Calu3 (cell line): ENCODE measurements at regions not wholly inside any gene's neighbourhood (a gene's known extent, or its start where the extent isn't known, plus 50 kb on each side); places are given as distances from the start of the nearest gene placed in this dataset.

Source experiments
- BruUV-seq: library from RNA; stranded (reverse); fragments of 400-500 nt; replicated peaks from 2 replicates; lab custom pipeline; 2021; lab: Mats Ljungman, UMichigan
- CTCF ChIA-PET: fragments of 300-600 bp; sonication (Branson Sonifier 250); formaldehyde crosslinking; loops from one replicate; lab custom pipeline; 2022; ENCODE audit warnings: antibody characterized with exemption; lab: Charles Lee
- DNase-seq: peaks from one replicate; pipeline ENCODE4 v3.0.0; 2022
- H3K27ac Mint-ChIP-seq: one replicate; pipeline ENCODE4 v1.8.0; 2022; ENCODE audit warnings: mixed read lengths; ENCODE audit not compliant: unreplicated experiment
- H3K27me3 Mint-ChIP-seq: one replicate; pipeline ENCODE4 v1.8.0; 2022; ENCODE audit warnings: mixed read lengths; ENCODE audit not compliant: unreplicated experiment
- H3K36me3 Mint-ChIP-seq: one replicate; pipeline ENCODE4 v1.8.0; 2022; ENCODE audit warnings: mild to moderate bottlenecking, moderate library complexity, mixed read lengths; ENCODE audit not compliant: insufficient read depth, unreplicated experiment
- H3K4me1 Mint-ChIP-seq: one replicate; pipeline ENCODE4 v1.8.0; 2022; ENCODE audit warnings: mild to moderate bottlenecking, low read depth, mixed read lengths; ENCODE audit not compliant: unreplicated experiment
- H3K4me3 Mint-ChIP-seq: one replicate; pipeline ENCODE4 v1.8.0; 2022; ENCODE audit warnings: mild to moderate bottlenecking, low read depth, moderate library complexity, mixed read lengths; ENCODE audit not compliant: unreplicated experiment
- H3K9me3 Mint-ChIP-seq: one replicate; pipeline ENCODE4 v1.8.0; 2022; ENCODE audit warnings: low read depth, mixed read lengths; ENCODE audit not compliant: unreplicated experiment
- CTCF ChIP-seq: fragments of 200-600 bp; IDR thresholded peaks from one replicate; pipeline ENCODE4 v1.8.0; 2022; ENCODE audit warnings: antibody characterized with exemption; ENCODE audit not compliant: unreplicated experiment
- intact Hi-C: fragments of 100-400 bp; cut with micrococcal nuclease; formaldehyde crosslinking; loops from one replicate; pipeline ENCODE4 v1.10.0; 2022; ENCODE audit not compliant: unreplicated experiment

GRCh38 chr22:49302150-49302460 is 525.6 kb downstream of the BRD1 start:
- Mint-ChIP-seq H3K27ac (no peak overlapping the region), H3K4me3 (no peak overlapping the region), H3K36me3 (peaks cover 3% of the 10 kb centered on the region), H3K27me3 (peaks cover 19% of the 10 kb centered on the region), H3K9me3 (peaks cover 9% of the 10 kb centered on the region), H3K4me1 (no peaks in the 10 kb centered on the region)
- CTCF ChIA-PET, result interaction anchor here (0.5 kb wide), 1 partner anchor 185 kb away, joined by 4 read pairs; no protein-coding TSS in a partner anchor
- TF ChIP-seq CTCF, result no peak
- intact Hi-C loops, result no loop called here
- DNase-seq, result no peak
- no TSS peak for BruUV-seq

- no TSS peak for BruUV-seq
- no peak for TF ChIP-seq CTCF
Measured at GRCh38 chr22:49301398-49302149, 526.1 kb downstream of the BRD1 start.

GRCh38 chr22:49300951-49301397 is 526.7 kb downstream of the BRD1 start:
- peaks cover 9% of the 10 kb centered on the region for H3K9me3 Mint-ChIP-seq
- intact Hi-C loops, result no loop called here
- TF ChIP-seq CTCF, result no peak
- peaks cover 14% of the 10 kb centered on the region for H3K27me3 Mint-ChIP-seq
- no TSS peak for BruUV-seq
- H3K36me3 Mint-ChIP-seq, result peaks cover 3% of the 10 kb centered on the region
- no peak for DNase-seq
- CTCF ChIA-PET, result no interaction called here
- H3K4me3 Mint-ChIP-seq, result no peak overlapping the region
- no peaks in the 10 kb centered on the region for H3K4me1 Mint-ChIP-seq
- no peak overlapping the region for H3K27ac Mint-ChIP-seq

More at GRCh38 chr22:49301398-49302149, 526.1 kb downstream of the BRD1 start:
- Mint-ChIP-seq H3K4me1 (no peaks in the 10 kb centered on the region), H3K4me3 (no peak overlapping the region), H3K9me3 (peaks cover 9% of the 10 kb centered on the region), H3K27ac (no peak overlapping the region), H3K36me3 (peaks cover 3% of the 10 kb centered on the region), H3K27me3 (peaks cover 19% of the 10 kb centered on the region)
- DNase-seq, result no peak
- CTCF ChIA-PET, result interaction anchor here (0.5 kb wide), 1 partner anchor 185 kb away, joined by 4 read pairs; no protein-coding TSS in a partner anchor
- intact Hi-C loops, result no loop called here

GRCh38 chr22:49300241-49300640 is 527.4 kb downstream of the BRD1 start:
- no peak for DNase-seq
- H3K27ac Mint-ChIP-seq, result no peak overlapping the region

More at GRCh38 chr22:49300241-49300640, 527.4 kb downstream of the BRD1 start:
- no peak overlapping the region for H3K4me3 Mint-ChIP-seq
- no peaks in the 10 kb centered on the region for H3K4me1 Mint-ChIP-seq
- BruUV-seq, result no TSS peak
- intact Hi-C loops, result no loop called here
- peaks cover 8% of the 10 kb centered on the region for H3K27me3 Mint-ChIP-seq
- no peak for TF ChIP-seq CTCF
- H3K36me3 Mint-ChIP-seq, result peaks cover 3% of the 10 kb centered on the region
- CTCF ChIA-PET, result no interaction called here
- H3K9me3 Mint-ChIP-seq, result peaks cover 13% of the 10 kb centered on the region
